DND-41 (cell line): ENCODE measurements at regions not wholly inside any gene's neighbourhood (a gene's known extent, or its start where the extent isn't known, plus 50 kb on each side); places are given as distances from the start of the nearest gene placed in this dataset.

Experiments used
- ATAC-seq: fragments of 200-7000 bp; cut with Tn5 transposase; 3 replicates; pipeline ENCODE4 v1.9.1; 2021; ENCODE audit warnings: low read depth; ENCODE audit not compliant: insufficient read depth
- DNase-seq: peaks from one replicate; pipeline ENCODE4 v3.0.0-alpha.2; 2020
- H2AFZ ChIP-seq: 2 replicates; pipeline ENCODE4 v1.6.0; 2012; ENCODE audit warnings: low read depth, low read length
- H3K27ac ChIP-seq: 2 replicates; pipeline ENCODE4 v1.5.1; 2012; ENCODE audit warnings: low read length, inconsistent platforms
- H3K27me3 ChIP-seq: fragments of 200-600 bp; sonication (generic); 2 replicates; pipeline ENCODE4 v1.6.0; 2012; ENCODE audit warnings: low read length, mild to moderate bottlenecking, inconsistent platforms; ENCODE audit not compliant: insufficient read depth, poor library complexity
- H3K36me3 ChIP-seq: 2 replicates; pipeline ENCODE4 v1.5.1; 2012; ENCODE audit warnings: low read length, inconsistent platforms; ENCODE audit not compliant: insufficient read depth
- H3K4me1 ChIP-seq: 2 replicates; pipeline ENCODE4 v1.5.1; 2012; ENCODE audit warnings: mild to moderate bottlenecking, low read length; ENCODE audit not compliant: insufficient read depth
- H3K4me2 ChIP-seq: 2 replicates; pipeline ENCODE4 v1.6.0; 2012; ENCODE audit warnings: mild to moderate bottlenecking, moderate library complexity, low read length, inconsistent platforms; ENCODE audit not compliant: insufficient read depth
- H3K4me3 ChIP-seq, 2 experiments: fragments of 200-600 bp in 1 of 2; shearing (Covaris generic) in 1 of 2; 2 replicates each; pipeline ENCODE4 v1.5.1; 2012 to 2016; ENCODE audit warnings: inconsistent platforms in 2 of 2, low read length in 2 of 2, mild to moderate bottlenecking in 2 of 2, low read depth in 1 of 2, moderate library complexity in 1 of 2
- H3K79me2 ChIP-seq: 2 replicates; pipeline ENCODE4 v1.6.0; 2012; ENCODE audit warnings: low read length, inconsistent platforms; ENCODE audit not compliant: insufficient read depth
- H3K9ac ChIP-seq: 2 replicates; pipeline ENCODE4 v1.6.0; 2012; ENCODE audit warnings: low read depth, mild to moderate bottlenecking, inconsistent platforms, low read length, moderate library complexity
- H3K9me3 ChIP-seq: 2 replicates; pipeline ENCODE4 v1.5.1; 2012; ENCODE audit warnings: low read length, moderate library complexity, mild to moderate bottlenecking, inconsistent platforms; ENCODE audit not compliant: insufficient read depth, severe bottlenecking
- H4K20me1 ChIP-seq: 2 replicates; pipeline ENCODE4 v1.6.0; 2012; ENCODE audit warnings: low read length; ENCODE audit not compliant: insufficient read depth
- CTCF ChIP-seq: IDR thresholded peaks from 2 replicates; pipeline ENCODE4 v1.5.1; 2012; ENCODE audit warnings: borderline replicate concordance, low read length, moderate library complexity, mild to moderate bottlenecking; ENCODE audit not compliant: poor library complexity, severe bottlenecking; ENCODE audit errors: extremely low read depth
- EZH2 ChIP-seq: IDR thresholded peaks from 3 replicates; pipeline ENCODE4 v1.6.1; 2012; ENCODE audit warnings: borderline replicate concordance, low read depth, mild to moderate bottlenecking, moderate library complexity, low read length, inconsistent platforms; ENCODE audit not compliant: severe bottlenecking

GRCh38 chr7:41170466-41170865 is 532.4 kb downstream of the INHBA start:
- no peaks in the 10 kb centered on the region for H3K9me3 ChIP-seq
- H3K9ac ChIP-seq = no peak overlapping the region
- H3K4me3 ChIP-seq = no peak overlapping the region
- no peaks in the 10 kb centered on the region for H3K79me2 ChIP-seq
- no peak overlapping the region for H2AFZ ChIP-seq
- DNase-seq (no peak), ATAC-seq (no peak)
- H3K27ac ChIP-seq = no peak overlapping the region
- H3K4me1 ChIP-seq = no peaks in the 10 kb centered on the region
- H3K36me3 ChIP-seq = no peaks in the 10 kb centered on the region
- H3K27me3 ChIP-seq = no peaks in the 10 kb centered on the region
- no peak for TF ChIP-seq EZH2
- no peak for TF ChIP-seq CTCF
- no peaks in the 10 kb centered on the region for H4K20me1 ChIP-seq
- H3K4me2 ChIP-seq = no peak overlapping the region

- TF ChIP-seq CTCF (no peak), EZH2 (no peak)
- no peak overlapping the region for H2AFZ ChIP-seq
- H3K36me3 ChIP-seq = no peaks in the 10 kb centered on the region
- no peaks in the 10 kb centered on the region for H3K27me3 ChIP-seq
- no peak overlapping the region for H3K4me3 ChIP-seq
- H4K20me1 ChIP-seq = no peaks in the 10 kb centered on the region
- no peak overlapping the region for H3K9ac ChIP-seq
- no peaks in the 10 kb centered on the region for H3K79me2 ChIP-seq
- no peaks in the 10 kb centered on the region for H3K4me1 ChIP-seq
- no peak overlapping the region for H3K27ac ChIP-seq
- DNase-seq (no peak), ATAC-seq (no peak)
- no peaks in the 10 kb centered on the region for H3K9me3 ChIP-seq
- no peak overlapping the region for H3K4me2 ChIP-seq
Observed at GRCh38 chr7:41169317-41169716, 533.6 kb downstream of the INHBA start.

GRCh38 chr7:41167836-41168235 is 535.1 kb downstream of the INHBA start:
- Histone ChIP-seq H3K36me3 (no peaks in the 10 kb centered on the region), H3K27me3 (no peaks in the 10 kb centered on the region), H3K4me1 (no peaks in the 10 kb centered on the region), H2AFZ (no peak overlapping the region), H4K20me1 (no peaks in the 10 kb centered on the region), H3K79me2 (no peaks in the 10 kb centered on the region), H3K9ac (no peak overlapping the region), H3K27ac (no peak overlapping the region), H3K4me2 (no peak overlapping the region), H3K9me3 (no peaks in the 10 kb centered on the region), H3K4me3 (no peak overlapping the region)
- no peak for ATAC-seq
- DNase-seq = no peak
- TF ChIP-seq EZH2 = no peak
- no peak for TF ChIP-seq CTCF

GRCh38 chr7:41164440-41164839 is 538.5 kb downstream of the INHBA start:
- H3K4me3 ChIP-seq = no peak overlapping the region
- no peak overlapping the region for H3K9ac ChIP-seq
- DNase-seq (no peak), ATAC-seq (no peak)
- H3K4me1 ChIP-seq = no peaks in the 10 kb centered on the region
- no peaks in the 10 kb centered on the region for H3K79me2 ChIP-seq
- H3K9me3 ChIP-seq = no peaks in the 10 kb centered on the region
- no peaks in the 10 kb centered on the region for H3K27me3 ChIP-seq
- TF ChIP-seq EZH2 = no peak
- TF ChIP-seq CTCF = no peak
- no peaks in the 10 kb centered on the region for H4K20me1 ChIP-seq
- no peaks in the 10 kb centered on the region for H3K36me3 ChIP-seq
- no peak overlapping the region for H3K27ac ChIP-seq
- no peak overlapping the region for H2AFZ ChIP-seq
- H3K4me2 ChIP-seq = no peak overlapping the region
